ENCODE measurements at regions not wholly inside any gene's neighbourhood (a gene's known extent, or its start where the extent isn't known, plus 50 kb on each side); places are given as distances from the start of the nearest gene placed in this dataset.

DNA sequence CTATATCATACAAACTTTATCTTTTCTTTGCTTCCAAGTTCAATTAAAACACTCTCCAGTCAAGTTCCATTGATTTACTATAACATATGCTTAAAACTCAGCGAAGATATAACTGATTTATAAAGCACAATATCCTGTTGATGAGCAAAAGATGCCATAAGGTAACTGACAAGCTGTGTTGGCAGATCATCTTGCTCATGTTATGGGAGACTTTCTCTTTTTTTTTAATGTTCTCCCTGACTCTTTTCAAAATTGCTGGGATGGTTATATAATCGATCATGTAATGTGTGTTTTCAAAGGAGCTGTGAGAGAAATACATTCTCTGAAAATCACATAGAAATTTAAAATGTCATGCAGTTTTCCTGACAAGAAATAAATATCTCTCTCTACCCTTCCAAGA, 293.5 kb downstream of the MED10 start:
- no peak for TF ChIP-seq CTCF (IDR thresholded peaks at IDR 0.05; ENCODE audit: low read depth, low read length)
- no peak for DNase-seq (ENCODE audit: extremely low read depth, low read depth)

DNA sequence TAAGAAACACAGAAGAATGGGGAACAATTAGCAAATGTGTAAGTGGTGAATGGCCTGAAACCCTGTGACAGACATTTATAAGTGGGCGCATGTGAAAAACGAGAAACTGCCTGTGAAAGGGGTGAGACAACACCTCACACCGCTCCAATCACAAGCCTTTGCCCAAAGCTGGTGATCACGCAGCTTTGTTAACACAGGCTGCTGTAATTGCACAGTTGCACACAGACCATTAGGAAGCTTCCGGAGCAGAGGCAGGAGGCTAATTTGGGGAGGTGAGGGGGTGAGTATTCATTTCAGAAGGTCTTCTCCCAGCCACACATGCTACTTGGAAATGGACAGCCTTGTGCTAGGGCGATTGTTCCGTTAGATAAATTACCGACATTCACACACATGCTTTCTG, 294.0 kb downstream of the MED10 start:
- no peak for DNase-seq (ENCODE audit: extremely low read depth, low read depth)
- TF ChIP-seq CTCF (IDR thresholded peaks at IDR 0.05; ENCODE audit: low read depth, low read length), result no peak

DNA sequence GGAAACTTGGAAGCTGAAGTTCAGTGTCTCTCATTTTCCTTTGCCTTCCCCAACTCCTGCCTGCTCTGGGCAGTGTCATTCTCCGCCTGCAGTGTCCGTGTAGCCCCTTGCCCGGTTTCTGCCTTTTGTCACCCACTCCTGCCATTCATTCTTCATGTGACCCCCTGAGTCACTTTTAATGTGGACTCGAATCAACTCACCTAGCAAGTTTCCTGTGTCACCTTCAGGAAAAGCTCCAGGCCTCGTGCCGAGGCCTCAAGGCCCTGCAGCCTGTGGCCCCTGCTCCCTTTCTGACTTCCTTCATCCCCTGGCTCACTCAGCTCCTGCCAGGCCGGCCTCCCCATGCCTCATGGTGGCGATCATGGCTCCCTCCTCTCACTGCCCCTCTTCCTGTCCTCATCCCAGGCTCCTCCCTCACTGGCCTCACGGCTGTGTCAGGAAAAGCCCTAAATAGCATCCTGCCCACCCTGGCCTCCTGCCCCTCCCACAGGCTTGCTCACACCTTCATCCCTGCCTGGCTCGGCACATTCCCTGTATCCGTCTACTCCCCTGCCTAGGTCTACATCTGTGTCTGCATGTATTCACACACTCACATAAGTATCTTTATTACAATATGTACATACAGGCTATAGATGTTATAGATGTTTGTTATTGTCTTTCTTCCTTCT, 294.9 kb downstream of the MED10 start:
- TF ChIP-seq CTCF (IDR thresholded peaks at IDR 0.05; ENCODE audit: low read depth, low read length), result no peak
- DNase-seq (ENCODE audit: extremely low read depth, low read depth), result no peak

DNA sequence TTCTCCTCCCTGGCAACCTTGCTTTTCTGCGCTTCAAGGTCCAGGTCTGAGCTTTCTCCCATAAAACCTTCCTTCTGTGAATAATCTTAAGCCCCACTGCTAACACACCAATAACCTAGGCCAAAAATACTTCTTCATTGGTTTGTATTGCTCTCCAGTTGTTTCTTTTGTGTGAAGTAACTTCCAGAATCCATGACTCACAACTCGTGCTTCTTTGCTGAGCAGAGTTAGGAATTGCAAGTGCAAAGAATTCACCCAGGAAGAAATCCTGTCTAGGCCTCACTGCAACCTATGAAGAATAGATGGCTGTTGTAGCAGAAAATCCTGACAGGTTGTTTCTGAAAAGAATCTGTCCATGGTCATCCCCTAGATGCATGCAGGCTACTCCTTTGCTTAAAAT, 295.7 kb downstream of the MED10 start:
- no peak for DNase-seq (ENCODE audit: extremely low read depth, low read depth)

GRCh38 chr5:6081727-6082210, 296.6 kb downstream of the MED10 start:
- DNase-seq (ENCODE audit: extremely low read depth, low read depth), result no peak
- no peak for TF ChIP-seq CTCF (IDR thresholded peaks at IDR 0.05; ENCODE audit: low read depth, low read length)

More for the DNA sequence above, 295.7 kb downstream of the MED10 start:
- TF ChIP-seq CTCF (IDR thresholded peaks at IDR 0.05; ENCODE audit: low read depth, low read length), result no peak

DNA sequence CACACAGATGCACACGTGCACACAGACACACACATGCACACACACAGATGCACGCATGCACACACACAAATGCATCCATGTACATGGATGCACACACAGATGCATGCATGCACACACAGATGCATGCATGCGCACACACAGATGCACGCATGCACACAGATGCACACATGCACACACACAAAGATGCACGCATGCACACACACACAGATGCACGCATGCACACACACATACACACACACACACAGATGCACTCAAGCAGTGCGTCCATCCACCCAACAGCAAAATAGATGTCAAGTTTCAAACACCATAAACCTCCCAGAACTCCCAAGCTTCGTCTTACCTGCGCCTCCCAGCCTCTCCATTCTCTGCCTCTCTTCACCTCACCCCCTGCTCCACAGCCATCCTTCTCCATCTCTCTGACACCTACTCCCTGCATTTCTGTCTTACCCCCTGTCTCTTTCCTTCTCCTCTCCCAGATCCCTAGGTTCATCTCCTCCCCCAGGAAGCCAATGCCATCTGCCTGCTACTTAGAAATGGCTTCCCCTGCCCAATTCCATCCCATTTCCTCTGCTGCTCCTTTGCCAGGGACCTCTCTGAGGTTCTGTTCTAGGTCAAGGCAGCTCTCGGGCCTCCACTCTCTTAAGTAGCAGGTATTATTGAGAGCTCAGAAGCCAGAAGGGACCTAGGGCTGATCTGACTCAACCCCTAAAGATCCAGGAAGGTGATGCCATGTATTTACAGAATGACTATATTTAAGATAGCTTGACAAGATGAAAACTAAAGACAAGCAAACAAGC, 297.2 kb downstream of the MED10 start:
- no peak for TF ChIP-seq CTCF (IDR thresholded peaks at IDR 0.05; ENCODE audit: low read depth, low read length)
- no peak for DNase-seq (ENCODE audit: extremely low read depth, low read depth)

DNA sequence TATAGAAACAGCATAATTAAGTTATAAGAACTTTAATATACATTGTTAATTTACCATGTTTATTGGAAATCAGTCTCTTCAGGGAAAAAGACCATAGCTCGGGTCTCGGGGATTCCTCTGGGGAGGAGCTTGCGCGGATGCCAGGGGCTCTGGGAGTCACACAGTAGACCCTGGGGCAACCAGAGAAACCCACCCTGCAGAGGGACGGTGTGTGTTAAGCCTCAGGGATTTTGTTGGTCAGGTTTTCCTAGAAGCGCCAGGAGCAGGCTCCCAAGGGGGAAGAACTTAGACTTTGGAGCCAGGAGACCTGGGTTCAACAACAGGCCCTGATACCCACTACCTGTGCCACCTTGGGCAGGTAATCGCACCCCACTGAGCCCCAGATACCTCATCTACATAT, 297.9 kb downstream of the MED10 start:
- TF ChIP-seq CTCF (IDR thresholded peaks at IDR 0.05; ENCODE audit: low read depth, low read length), result no peak

More for the DNA sequence above, 297.9 kb downstream of the MED10 start:
- no peak for DNase-seq (ENCODE audit: extremely low read depth, low read depth)
